Activated T-helper 9 cell treated with anti-CD3 and anti-CD28 coated beads, Interleukin-2, amount 50 U/mL, for 16 hours (primary cell): ENCODE measurements at regions not wholly inside any gene's neighbourhood (a gene's known extent, or its start where the extent isn't known, plus 50 kb on each side); places are given as distances from the start of the nearest gene placed in this dataset.

Experiments used
- DNase-seq: peaks from one replicate; pipeline ENCODE4 v3.0.0-alpha.2; 2020; ENCODE audit warnings: low read depth

GRCh38 chr9:93730217-93730616 is 153.8 kb downstream of the PHF2 start:
- no peak for DNase-seq
